Mammary epithelial cell (primary cell): ENCODE measurements at regions not wholly inside any gene's neighbourhood (a gene's known extent, or its start where the extent isn't known, plus 50 kb on each side); places are given as distances from the start of the nearest gene placed in this dataset.

Experiments used
- CTCF ChIP-seq, 2 donors: IDR thresholded peaks in 1 of 2; conservative IDR thresholded peaks in 1 of 2; 2 replicates each; pipeline ENCODE4 v1.5.1; 2011 to 2012; ENCODE audit warnings: inconsistent platforms in 2 of 2, low read length in 2 of 2, mild to moderate bottlenecking in 2 of 2, control low read depth in 1 of 2, low read depth in 1 of 2; ENCODE audit not compliant: insufficient read depth in 1 of 2; ENCODE audit errors: extremely low read depth in 1 of 2
- EZH2 ChIP-seq: IDR thresholded peaks from 2 replicates; pipeline ENCODE4 v1.6.1; 2012; ENCODE audit warnings: low read length, inconsistent platforms, borderline replicate concordance

- TF ChIP-seq CTCF (conservative IDR thresholded peaks at IDR 0.05 in 1 of 2, IDR thresholded peaks at IDR 0.05 in 1 of 2; ENCODE audit: extremely low read depth in 1 of 2, insufficient read depth in 1 of 2, low read depth in 1 of 2, low read length in 2 of 2) (no peak), EZH2 (no peak)
Measured at GRCh38 chrX:99480728-99481127, 929.3 kb downstream of the PCDH19 start.
